GM21515 (cell line): ENCODE measurements at regions not wholly inside any gene's neighbourhood (a gene's known extent, or its start where the extent isn't known, plus 50 kb on each side); places are given as distances from the start of the nearest gene placed in this dataset.

Experiments
- ATAC-seq: cut with Tn5 transposase; IDR thresholded peaks from one replicate; pipeline ENCODE4 v1.9.1; 2021; ENCODE audit not compliant: unreplicated experiment

DNA sequence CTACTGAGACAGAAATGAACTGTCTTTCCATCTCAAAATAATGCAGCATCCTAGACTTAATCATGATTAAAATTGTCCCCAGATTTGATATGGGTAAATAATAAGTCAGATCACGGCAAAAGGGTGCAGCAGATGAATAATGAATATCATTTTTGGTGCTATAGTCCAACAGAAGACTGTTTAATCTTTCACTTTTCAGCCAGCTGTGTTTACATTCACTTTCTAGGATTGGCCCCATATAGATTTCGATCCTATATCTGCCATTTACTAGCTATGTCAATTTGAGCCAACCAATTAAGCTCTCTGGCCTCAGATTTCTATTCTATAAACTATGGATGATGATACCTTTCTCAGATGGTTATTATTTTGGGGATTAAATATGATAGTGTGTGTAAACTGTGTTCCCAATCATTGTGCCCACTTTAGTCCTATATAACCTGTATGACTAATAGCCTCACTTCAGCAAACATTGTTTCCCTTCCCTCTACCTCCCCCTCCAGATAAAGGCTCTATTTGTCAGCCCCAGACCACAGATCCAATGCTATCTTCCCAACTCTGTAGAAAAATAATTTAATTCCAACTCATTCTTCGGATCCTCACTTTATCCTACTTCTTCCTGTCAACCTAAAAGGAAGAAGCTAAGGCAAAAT, 53.6 kb upstream of the NT5E start:
- ATAC-seq = no peak

DNA sequence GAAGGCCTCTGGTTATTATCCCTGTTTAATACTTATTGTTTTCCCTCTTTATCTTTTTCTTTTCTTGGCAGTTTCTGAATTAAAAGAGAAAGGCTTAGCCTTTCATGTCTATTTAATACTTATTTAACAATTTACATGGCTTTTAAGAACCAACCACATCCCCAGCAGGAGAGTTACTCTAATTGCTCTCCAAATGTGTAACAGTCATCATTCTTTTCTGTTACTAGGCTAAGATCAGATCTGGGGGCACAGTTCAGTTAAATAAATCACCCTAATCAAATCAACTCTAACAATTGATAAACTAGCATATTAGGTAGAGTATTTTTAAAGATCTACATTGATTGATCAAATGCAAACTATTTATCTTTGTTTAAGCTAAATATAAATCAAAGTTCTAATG, 54.1 kb upstream of the NT5E start:
- ATAC-seq = no peak

DNA sequence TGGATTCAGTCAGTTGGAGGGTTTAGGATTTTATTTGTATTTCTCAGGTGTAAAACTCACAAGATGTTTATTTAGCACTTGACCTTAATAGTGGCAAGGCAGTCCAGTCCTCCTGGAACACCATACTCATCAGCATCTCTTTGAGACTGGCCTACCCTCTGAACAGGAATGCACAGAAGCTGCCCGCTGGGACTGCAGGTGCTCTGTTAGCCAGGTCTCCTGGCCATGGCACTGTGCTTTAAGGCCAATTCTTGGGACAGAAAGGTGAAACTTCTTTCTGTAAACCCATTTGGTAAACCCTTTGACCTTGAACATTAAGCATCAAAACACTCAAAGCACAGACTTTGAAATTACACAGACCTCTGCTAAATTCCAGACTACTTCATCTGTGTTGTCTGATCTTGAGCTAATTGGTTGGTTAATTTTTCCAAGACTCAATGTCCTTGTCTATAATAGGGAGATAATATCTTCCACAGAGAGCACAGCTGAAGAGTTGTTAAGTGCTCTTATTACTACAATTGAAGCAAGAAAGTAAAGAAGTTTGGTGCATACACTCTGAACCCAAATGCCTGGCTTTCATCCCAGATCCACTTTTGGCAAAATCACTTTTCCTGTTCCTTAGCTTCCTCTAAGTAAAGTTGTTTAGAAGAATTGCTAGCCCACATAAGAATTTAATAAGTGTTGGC, 54.9 kb upstream of the NT5E start:
- ATAC-seq = no peak

DNA sequence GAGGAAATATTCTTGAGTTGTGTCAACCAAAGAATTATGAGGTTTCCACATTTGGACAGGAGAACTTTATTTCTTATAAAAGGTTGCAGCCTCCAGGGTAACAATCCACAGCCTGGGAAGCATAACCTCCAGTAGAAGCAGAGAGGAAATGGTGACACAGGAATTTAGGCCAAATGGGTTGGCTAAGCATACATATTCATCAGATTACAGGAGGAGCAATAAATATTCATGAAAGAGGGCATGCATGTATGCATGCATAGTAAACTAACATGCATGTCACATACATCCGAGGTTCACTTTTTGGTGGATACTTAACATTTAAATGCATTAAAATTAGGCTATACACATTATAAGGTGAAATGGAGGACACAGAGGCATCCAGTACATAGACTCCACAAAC, 55.7 kb upstream of the NT5E start:
- no peak for ATAC-seq

DNA sequence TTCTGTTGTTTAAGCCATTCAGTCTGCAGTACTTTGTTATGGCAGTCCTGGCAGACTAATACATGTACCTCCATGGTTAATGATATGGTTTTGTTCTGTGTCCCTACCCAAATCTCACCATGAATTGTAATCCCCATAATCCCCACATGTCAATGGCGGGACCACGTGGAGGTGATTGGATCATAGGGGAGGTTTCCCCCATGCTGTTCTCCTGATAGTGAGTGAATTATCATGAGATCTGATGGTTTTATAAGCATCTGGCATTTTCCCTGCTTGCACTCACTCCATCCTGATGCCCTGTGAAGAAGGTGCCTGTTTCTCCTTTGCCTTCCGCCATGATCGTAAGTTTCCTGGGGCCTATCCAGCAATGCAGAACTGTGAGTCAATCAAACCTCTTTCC, 57.5 kb upstream of the NT5E start:
- no peak for ATAC-seq

DNA sequence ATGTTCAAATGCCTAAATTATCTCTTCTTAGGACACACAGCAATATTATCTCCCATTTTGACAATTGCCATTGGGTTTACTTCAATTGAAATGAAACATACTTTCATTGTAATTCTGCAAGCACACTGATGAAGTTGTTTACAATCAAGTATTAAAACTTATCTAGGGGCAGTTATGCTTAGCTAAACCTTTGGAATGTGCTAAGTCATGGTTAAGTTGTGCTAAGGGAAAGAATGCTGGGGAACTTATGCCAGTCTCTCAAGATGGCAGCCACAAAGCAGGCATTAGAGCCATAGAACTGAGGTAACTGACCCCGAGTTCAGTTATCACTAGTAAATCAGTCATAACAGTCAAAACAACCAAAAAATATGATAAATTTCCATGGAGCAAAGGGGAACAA, 59.1 kb upstream of the NT5E start:
- ATAC-seq = no peak

DNA sequence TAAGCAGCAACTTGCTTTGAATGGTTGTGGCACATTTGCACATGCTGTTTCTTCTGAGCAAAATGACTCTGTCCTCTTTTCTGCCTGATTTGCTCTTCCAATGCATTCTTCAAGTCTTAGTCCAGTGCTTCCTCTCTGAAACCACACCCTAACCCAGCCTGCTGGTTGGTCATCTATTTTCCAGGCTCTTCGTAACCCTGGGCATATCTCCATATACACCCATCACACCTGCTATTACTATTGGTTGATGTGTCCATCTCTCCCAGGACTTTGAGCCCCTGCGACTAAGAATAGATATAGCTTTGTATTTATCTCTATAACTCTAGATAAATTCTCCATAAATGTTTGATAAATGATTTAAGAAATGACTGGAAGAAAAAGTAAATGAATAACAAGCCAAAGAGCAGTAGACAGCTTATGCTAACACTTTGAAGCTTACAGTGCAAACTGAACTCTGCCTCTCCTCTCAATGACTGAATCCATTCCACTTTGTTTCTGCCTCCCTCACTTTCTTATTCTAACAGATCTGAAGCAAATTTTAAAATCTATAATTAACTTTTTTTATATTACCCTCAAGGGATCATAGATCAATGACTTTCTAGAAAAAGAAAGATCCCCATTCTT, 59.7 kb upstream of the NT5E start:
- ATAC-seq = no peak

DNA sequence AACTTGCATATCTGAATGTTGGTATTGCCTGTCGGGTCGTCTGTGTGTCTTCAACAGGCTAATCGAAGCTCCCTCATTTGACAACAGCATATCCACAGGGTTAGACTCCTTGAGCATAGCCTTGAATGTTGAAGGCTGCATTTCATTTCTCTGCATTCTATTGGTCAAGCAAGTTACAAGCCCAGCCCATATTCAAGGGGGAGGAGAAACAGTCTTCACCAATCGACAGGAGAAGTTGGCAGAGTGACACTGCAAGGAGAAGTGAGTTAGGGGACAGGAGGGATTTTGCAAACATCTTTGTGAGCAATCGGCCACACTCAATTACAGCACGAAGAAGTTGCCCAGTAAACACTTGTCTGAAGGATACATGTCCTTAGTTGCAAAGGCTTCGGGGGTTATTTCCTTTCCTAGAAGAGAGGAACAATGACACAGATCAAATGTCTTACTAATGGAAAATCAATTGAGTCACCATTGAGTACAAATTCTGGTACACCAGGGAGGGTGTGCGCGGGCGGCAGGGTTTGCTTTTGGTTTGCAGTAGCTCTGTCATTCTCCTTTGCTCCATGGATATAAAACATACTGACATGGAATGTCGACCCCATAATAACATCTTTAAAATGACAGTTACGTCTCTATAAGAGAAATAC, 60.6 kb upstream of the NT5E start:
- ATAC-seq = no peak

DNA sequence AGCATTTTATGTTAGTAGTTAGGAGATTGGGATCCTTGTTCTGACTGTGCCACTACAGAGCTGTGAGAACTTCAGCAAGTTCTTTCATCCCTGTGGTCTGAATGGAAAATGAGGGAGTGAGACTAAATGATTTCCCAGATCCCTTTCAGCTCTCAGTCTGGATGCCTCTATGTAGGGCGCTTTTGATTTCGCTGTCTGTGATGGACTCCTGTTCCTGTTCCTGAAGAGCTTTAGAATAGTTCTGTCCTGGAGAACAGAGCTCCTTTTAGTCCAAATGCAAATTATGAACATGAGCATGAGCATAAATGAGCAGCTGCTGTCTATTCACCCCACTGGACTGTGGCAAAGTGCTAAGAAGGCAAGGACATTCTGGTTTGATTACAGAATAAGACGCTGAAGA, 61.4 kb upstream of the NT5E start:
- ATAC-seq = no peak

DNA sequence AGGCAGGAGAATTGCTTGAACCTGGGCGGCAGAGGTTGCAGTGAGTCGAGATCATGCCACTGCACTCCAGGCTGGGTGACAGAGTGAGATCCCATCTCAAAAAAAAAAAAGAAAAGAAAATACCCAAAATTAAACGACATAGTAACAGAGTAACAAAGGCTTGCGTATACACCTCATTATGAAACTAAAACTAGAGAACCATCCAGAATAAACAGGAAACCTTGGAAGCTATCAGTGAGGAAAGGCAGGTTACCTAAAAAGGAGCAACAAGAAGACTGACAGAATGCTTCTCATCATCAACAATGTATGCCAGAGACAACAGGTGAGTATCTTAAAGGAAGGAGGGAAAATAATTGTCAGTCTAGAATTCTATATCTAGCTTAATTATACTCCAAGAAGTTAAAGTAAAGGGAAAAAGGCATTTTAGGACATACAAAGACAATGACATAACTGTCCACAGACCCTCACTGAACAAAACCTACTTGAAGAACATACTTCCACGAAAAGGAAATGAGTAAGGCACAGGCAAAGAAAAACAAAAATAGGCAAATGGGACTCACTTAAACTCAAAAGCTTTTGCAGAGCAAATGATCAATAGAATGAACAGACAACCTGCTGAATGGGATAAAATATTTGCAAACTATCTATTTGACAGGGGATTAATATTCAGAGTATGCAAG, 64.1 kb upstream of the NT5E start:
- no peak for ATAC-seq

DNA sequence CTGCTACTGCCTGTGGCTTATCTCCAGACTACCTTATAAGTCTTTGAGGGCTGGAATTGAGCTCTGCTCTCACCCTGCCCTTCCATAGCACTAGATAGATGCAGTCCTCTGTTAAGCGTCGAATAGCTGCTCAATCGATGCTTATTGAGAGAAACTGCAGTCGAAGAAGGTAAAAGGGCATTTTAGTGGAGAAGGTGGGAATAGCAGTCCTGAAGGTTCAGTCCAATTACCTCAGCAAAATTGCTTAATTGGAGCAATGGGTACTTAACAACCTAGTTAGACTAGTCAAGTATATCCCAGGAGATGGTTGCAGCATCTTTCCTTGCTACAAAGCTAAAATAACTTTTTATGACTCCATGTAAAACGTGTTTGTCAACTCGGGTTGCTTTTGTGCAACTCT, 66.8 kb upstream of the NT5E start:
- ATAC-seq = no peak

DNA sequence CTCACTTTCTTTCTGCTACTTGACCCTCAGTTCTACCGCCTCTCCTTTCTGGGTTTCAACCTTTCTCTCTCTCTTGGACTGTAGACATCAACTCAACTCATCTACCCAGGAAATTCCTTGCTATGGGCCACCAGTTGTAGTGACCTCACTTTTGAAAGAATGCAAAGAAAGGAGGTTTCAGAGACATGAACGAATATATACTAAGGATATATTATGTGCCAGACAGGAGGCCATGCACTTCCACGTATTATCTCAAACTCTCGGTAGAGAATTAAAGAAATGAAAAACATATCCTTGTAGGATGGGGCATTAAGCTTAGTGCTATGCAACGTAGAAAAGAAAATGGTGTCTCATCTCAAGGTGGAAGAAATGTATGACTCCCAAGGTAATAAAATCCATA, 67.3 kb upstream of the NT5E start:
- ATAC-seq = no peak

DNA sequence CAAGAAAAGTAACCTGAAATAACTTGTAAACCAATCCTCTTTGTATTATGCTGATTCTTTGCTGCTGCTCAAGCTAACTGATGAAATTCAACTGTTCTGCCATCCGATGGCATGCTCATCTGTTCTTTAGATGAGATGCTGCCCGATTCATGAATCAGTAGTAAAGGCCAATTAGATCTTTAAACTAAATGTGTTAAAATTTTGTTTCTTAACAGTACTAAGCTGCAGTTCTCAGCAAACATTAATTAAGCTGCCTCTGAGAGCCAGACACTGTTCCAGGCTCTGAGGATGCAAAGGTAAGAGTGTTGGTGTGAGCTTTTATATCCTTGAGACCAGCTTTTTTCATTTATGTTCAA, 77.0 kb upstream of the NT5E start:
- no peak for ATAC-seq

DNA sequence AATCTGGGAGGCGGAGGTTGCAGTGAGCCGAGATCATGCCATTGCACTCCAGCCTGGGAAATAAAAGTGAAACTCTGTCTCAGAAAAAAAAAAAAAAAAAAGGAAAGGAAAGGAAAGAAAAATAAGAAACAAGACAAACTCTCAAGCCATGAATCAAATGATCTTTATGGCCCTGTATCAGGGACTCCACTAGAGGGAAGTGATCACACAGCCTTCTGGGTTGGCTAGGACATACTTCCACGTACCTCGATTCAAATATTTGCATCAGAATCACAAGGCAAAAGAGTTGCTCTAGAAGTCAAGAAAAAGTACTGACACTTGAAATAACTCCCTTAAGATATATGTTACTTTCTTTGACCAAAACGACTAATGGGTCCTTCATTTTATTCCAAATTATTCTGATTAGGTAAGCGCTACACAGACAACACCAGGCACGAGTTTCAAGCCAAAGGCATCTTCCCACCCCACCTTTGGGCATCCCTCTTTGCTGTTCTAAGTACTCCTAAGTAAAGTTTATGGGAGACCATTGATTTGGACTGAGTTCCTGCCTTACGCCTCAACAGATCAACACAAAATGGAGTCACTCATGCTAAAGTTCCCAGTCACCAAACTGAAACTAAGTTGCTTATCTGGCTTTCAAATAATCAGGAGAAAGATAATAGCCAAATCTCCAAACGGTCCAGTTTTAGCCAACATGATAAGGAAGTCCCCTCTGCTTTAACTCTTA, 77.5 kb upstream of the NT5E start:
- no peak for ATAC-seq

DNA sequence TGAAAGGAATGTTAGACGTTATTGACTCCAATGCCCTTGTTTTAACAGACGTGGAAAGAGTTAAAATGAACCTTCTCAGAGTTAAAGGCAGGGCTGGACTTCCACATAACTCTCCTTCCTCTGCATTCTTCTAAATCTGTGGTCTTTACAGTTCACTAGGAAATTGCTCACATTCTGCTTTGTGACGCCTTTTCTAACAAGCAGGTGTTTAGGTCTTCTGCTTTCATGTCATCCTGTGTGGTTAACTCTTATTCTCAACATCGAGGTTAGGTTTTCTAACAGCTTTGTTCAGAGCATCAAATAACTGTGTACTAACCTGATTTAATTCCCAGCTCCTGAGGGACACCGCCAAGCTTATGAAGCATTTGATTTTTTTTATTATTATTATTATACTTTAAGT, 81.3 kb upstream of the NT5E start:
- ATAC-seq = no peak

DNA sequence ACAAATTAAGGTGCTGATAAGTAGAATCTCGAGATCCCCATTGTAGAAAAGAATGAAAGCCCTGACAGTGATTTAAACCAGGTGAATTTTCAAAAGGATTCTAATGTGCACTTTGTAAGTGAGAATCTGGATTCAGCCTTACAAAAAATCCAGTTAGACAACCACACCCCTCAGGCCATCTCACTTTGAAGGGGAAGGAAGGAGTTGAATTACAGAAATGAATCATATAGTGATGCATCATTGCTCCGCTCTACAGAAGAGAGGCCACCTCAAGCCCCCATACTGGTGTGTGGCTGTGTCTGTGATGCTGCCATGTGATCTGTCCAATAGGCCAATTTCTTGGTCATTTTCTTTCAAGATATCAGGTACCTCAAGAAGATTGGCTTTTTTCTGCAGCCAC, 85.5 kb upstream of the NT5E start:
- no peak for ATAC-seq

DNA sequence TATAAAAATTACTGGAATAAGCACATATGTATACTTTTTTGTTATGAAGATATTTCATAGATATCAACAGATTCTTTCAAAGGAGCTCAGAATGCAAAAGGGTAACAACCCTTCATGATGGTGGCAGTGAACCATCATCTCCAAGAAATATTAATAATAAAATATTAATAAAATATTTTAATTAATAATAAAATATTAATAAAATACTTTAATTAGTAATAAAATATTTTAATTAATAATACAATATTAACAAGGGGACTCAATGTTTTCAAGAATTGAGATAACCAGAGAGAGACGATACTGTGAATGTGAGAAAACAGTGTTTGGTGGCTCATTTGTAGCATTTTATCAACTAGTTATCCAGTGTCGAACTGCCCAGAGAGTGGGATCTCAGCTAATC, 86.0 kb upstream of the NT5E start:
- no peak for ATAC-seq

DNA sequence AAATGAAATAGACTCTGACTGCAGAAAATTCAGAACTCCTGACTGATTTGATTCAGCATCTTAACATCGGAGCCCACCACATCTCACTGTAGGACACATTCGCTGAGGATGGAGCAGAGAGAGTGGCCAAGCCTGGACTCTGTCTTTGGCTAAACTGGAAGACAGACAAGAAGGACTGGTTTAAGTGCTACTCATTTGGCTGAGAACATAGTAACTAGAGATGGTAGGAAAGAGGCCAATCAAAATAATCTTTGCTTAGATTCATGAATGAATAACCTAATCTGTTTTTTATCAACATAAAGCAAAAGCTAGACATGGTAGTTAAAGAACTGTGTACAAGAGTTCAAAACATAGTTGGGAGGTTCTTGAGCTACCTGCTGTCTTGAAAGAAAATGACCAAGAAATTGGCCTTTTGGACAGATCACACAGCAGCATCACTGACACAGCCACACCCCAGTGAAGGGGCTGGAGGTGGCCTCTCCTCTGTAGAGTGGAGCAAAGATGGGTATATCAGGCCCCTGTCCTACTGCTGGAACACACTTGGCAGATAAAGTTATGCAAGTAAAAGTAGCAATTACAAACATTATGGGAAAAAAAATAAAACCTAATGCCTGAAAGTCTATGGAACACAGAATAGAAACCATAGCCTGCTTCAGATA, 87.1 kb upstream of the NT5E start:
- ATAC-seq = no peak

DNA sequence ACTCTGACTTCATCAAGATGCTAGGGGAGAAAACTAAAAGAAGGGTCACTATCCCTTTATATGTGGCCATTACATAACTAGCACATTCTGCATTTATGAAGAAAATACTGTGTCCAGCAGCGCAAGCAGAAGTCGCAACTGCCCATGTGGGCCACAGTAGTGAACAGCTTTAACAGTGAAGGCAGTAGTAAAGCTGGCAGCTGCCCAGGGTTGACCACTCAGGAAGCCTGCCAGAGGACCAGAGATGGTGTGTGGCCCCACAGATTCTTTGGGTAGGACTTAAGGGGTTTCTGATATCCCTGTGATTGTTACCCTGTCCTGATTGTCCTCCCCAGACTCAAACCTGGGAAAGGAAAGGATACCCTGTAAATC, 88.3 kb upstream of the NT5E start:
- ATAC-seq = no peak

DNA sequence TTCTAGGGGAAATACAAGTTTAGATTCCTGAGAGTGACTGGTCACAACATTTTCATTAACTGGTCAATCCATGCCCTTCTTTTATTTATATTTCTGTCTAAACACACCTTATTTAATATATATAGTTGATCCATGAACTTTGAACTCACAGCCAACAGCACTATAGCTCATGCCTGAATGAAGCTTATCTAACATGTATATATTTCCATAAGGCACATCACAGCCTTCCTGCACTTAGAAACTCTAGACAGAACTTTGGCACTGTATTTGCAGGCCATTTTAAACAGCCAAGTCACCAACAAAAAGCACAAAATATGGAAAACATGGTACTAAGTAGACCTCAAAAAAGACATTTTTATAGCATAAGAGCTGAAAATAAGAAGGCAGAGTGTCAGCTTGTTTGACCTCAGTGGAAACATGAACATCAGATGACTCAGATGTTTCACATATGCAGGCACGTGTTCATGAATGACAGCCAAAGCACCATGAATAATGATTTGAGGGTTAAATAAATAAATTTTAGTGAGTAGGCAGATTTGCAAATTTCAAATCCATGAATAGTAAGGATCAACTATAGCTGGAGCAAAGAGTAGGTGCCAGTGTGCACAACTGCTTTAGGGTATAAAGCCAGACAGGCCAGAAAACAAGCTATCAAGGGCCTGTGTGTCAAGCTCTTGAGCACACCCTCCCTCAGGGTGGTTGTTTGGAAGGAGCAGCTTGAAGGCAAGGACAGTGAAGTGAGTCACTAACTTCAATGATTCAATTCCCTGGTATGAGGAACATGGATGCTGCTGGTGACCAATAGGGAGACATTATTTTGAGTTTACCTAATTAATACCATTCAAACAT, 88.9 kb upstream of the NT5E start:
- no peak for ATAC-seq
